CD4-positive, CD25-positive, alpha-beta regulatory T cell (primary cell): ENCODE measurements at regions not wholly inside any gene's neighbourhood (a gene's known extent, or its start where the extent isn't known, plus 50 kb on each side); places are given as distances from the start of the nearest gene placed in this dataset.

Experiments
- ATAC-seq, 2 donors: fragments of 150-1000 bp; cut with Tn5 transposase; one replicate each; pipeline ENCODE4 v1.10.0; 2021; ENCODE audit warnings: low read depth in 2 of 2, moderate number of reproducible peaks in 2 of 2, moderate library complexity in 1 of 2
- DNase-seq, 3 donors: peaks; one replicate each; pipeline versions ENCODE4 v3.0.0 to v3.0.0-alpha.2; 2012 to 2022; ENCODE audit warnings: mixed read lengths in 1 of 3
- H3K27ac ChIP-seq: one replicate; pipeline ENCODE4 v1.7.0; 2013; ENCODE audit warnings: mild to moderate bottlenecking, low read length; ENCODE audit not compliant: insufficient read depth, poor library complexity, severe bottlenecking
- H3K27me3 ChIP-seq: one replicate; pipeline ENCODE4 v1.7.0; 2013; ENCODE audit warnings: low read length; ENCODE audit not compliant: control insufficient read depth, insufficient read depth
- H3K36me3 ChIP-seq: one replicate; pipeline ENCODE4 v1.7.0; 2013; ENCODE audit warnings: mild to moderate bottlenecking, low read length, moderate library complexity; ENCODE audit not compliant: control insufficient read depth, insufficient read depth
- H3K4me1 ChIP-seq: 2 replicates; pipeline ENCODE4 v1.7.0; 2013; ENCODE audit warnings: mild to moderate bottlenecking, low read length; ENCODE audit not compliant: insufficient read depth, control insufficient read depth, poor library complexity, severe bottlenecking
- H3K4me3 ChIP-seq: one replicate; pipeline ENCODE4 v1.7.0; 2013; ENCODE audit warnings: low read depth, mild to moderate bottlenecking, low read length, moderate library complexity
- H3K9me3 ChIP-seq, 2 experiments: 1 replicate in 1 of 2; 2 replicates in 1 of 2; pipeline ENCODE4 v1.7.0; 2013; ENCODE audit warnings: low read length in 2 of 2, mild to moderate bottlenecking in 1 of 2, moderate library complexity in 1 of 2; ENCODE audit not compliant: control insufficient read depth in 2 of 2
- H3K27ac Mint-ChIP-seq, 3 donors: one replicate each; pipeline ENCODE4 v1.8.0; 2020 to 2022; ENCODE audit warnings: mild to moderate bottlenecking in 3 of 3, mixed read lengths in 3 of 3, moderate library complexity in 2 of 3
- H3K27me3 Mint-ChIP-seq: one replicate; pipeline ENCODE4 v1.8.0; 2022; ENCODE audit warnings: mild to moderate bottlenecking, mixed read lengths
- H3K36me3 Mint-ChIP-seq: one replicate; pipeline ENCODE4 v1.8.0; 2020; ENCODE audit warnings: mixed read lengths
- H3K4me1 Mint-ChIP-seq, 4 donors: one replicate each; pipeline ENCODE4 v1.8.0; 2020 to 2022; ENCODE audit warnings: mixed read lengths in 4 of 4, mild to moderate bottlenecking in 1 of 4
- H3K4me3 Mint-ChIP-seq, 4 donors: one replicate each; pipeline ENCODE4 v1.8.0; 2020 to 2022; ENCODE audit warnings: mild to moderate bottlenecking in 4 of 4, mixed read lengths in 4 of 4, moderate library complexity in 3 of 4
- H3K9me3 Mint-ChIP-seq, 7 donors: one replicate each; pipeline ENCODE4 v1.8.0; 2020 to 2022; ENCODE audit warnings: mixed read lengths in 7 of 7, mild to moderate bottlenecking in 3 of 7, moderate library complexity in 2 of 7

DNA sequence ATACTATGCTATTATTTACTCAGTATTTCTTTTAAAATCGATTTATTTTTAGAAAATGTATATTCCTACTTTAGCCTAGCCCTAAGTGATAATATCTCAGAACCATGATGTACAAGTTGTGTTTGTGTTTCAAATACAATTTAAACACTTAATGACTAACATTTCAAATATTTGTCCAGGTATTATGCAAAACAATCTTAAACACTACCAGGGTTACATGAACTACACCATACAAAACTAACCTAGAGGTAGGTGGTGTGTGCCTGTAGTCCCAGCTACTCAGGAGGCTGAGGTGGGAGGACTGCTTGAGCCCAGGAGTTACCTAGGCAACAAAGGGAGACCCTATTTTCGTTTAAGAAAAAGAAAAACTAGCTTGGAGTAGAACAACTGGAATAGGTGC is 83.0 kb upstream of the TMEM33 start:
- Mint-ChIP-seq H3K36me3 (no peaks in the 10 kb centered on the region), H3K9me3 (peaks cover 0 to 2% (median 0%) of the 10 kb centered on the region in 7 donors), H3K4me3 (no peak overlapping the region), H3K27me3 (peaks cover 27% of the 10 kb centered on the region), H3K27ac (no peak overlapping the region), H3K4me1 (no peaks in the 10 kb centered on the region)
- H3K27me3 ChIP-seq: peaks cover 5% of the 10 kb centered on the region
- no peaks in the 10 kb centered on the region for H3K9me3 ChIP-seq
- DNase-seq (no peak), ATAC-seq (no peak)
- H3K4me1 ChIP-seq: no peaks in the 10 kb centered on the region
- no peak overlapping the region for H3K4me3 ChIP-seq
- no peaks in the 10 kb centered on the region for H3K36me3 ChIP-seq
- H3K27ac ChIP-seq: no peak overlapping the region

DNA sequence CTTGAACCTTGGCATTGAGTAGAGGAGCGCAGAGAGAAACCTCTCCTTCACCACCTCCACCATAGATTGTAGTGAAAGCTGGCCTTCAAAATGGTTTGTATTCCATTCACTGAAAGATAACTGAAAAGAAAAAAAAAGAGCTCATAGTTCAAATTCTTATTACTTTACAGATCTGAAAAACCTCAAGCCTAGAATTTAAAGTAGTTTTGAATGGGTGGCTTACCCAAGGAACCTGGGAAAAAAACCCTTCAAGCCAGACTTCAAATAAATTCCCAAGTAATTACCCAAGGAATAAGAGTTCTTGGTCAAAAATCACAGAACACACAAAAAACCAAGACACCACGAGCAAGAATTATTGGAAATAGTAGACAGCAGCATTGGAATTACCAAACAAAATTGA is 83.6 kb upstream of the TMEM33 start:
- H3K27me3 Mint-ChIP-seq: peaks cover 27% of the 10 kb centered on the region
- H3K27ac Mint-ChIP-seq: no peak overlapping the region

DNA sequence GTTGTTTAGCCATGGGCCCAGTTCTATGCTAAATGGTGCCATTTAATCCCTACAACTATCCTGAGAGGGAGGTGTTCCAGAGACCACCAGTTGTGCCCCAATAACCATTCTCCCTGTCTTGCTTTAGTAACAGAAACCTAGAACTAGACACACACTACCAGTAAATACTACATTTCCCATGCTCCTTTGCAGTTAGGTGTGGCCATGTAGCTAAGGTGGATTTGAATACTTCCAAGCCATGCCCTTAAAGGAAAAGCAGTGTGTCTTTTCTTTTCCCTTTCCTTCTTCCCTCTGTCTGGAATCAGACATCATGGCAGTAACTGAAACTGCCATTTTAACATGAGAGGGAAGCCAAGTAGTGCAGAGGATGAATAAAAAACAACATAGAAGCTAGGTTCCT is 90.9 kb upstream of the TMEM33 start:
- Mint-ChIP-seq H3K27me3 (peaks cover 10% of the 10 kb centered on the region), H3K4me3 (no peak overlapping the region), H3K4me1 (peaks cover 0 to 5% (median 4%) of the 10 kb centered on the region in 4 donors), H3K36me3 (no peaks in the 10 kb centered on the region), H3K27ac (no peak overlapping the region), H3K9me3 (peaks cover 0 to 5% (median 4%) of the 10 kb centered on the region in 7 donors)
- ATAC-seq (no peak), DNase-seq (no peak)
- Histone ChIP-seq H3K9me3 (no peaks in the 10 kb centered on the region), H3K4me3 (no peak overlapping the region), H3K27me3 (no peaks in the 10 kb centered on the region), H3K27ac (no peak overlapping the region), H3K4me1 (no peaks in the 10 kb centered on the region), H3K36me3 (no peaks in the 10 kb centered on the region)

More for the DNA sequence above, 83.6 kb upstream of the TMEM33 start:
- H3K4me1 Mint-ChIP-seq: no peaks in the 10 kb centered on the region
- Histone ChIP-seq H3K27ac (no peak overlapping the region), H3K27me3 (peaks cover 5% of the 10 kb centered on the region), H3K9me3 (no peaks in the 10 kb centered on the region), H3K4me3 (no peak overlapping the region), H3K36me3 (no peaks in the 10 kb centered on the region), H3K4me1 (no peaks in the 10 kb centered on the region)
- no peak overlapping the region for H3K4me3 Mint-ChIP-seq
- ATAC-seq (no peak), DNase-seq (no peak)
- H3K36me3 Mint-ChIP-seq: no peaks in the 10 kb centered on the region
- H3K9me3 Mint-ChIP-seq: peaks cover 0 to 2% (median 0%) of the 10 kb centered on the region in 7 donors

DNA sequence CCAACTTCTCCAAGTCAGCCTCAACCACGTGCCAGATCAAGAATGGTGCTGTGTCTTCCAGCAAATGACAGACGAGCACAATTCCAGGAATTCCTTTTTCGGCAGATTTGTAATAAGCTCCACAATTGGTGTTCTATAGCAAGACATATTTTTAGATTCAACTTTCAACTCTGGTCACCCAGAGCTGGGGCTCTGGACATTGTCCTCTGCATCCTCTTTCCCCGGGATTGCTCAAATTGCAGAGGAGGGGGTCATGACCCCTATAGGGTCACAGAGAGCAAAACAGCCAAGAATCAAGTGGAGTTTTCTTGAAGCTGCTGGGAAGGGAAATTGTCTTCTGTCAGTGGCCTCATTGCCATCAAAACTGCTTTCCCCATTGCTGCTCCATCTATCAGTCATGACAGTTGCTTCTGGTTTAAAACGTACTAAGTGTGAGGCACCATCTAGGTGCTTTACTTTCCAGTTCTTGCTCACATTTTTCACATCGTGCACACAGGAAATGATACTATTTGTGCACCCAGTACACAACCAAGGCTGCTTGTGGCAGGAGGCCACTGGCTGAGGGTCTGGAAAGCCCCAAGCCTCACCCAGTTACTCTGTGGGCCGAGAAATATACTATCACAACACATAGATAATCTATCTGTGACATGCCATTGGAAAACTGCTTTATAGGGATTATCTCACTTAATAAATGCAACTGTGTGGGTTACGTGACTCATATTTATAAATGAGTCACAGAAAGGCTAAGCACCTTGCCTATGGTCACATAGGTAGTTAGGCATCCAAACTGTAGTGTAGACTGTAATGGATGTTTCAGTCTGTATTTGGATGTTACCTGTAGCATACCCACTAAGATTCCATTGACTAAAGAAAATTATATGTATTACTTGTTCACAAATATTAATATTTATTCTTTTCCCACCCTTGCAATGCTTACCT is 91.7 kb upstream of the PHOX2B start:
- Histone ChIP-seq H3K27me3 (no peaks in the 10 kb centered on the region), H3K27ac (no peak overlapping the region), H3K4me3 (no peak overlapping the region), H3K9me3 (no peaks in the 10 kb centered on the region), H3K4me1 (no peaks in the 10 kb centered on the region), H3K36me3 (no peaks in the 10 kb centered on the region)
- Mint-ChIP-seq H3K9me3 (peaks cover 1 to 7% (median 4%) of the 10 kb centered on the region in 7 donors), H3K4me3 (no peak overlapping the region), H3K27ac (no peak overlapping the region), H3K27me3 (peaks cover 9% of the 10 kb centered on the region), H3K36me3 (no peaks in the 10 kb centered on the region), H3K4me1 (peaks cover 0 to 5% (median 4%) of the 10 kb centered on the region in 4 donors)
- DNase-seq (peak in 1 of 3 donors; percentile 12), ATAC-seq (no peak)

DNA sequence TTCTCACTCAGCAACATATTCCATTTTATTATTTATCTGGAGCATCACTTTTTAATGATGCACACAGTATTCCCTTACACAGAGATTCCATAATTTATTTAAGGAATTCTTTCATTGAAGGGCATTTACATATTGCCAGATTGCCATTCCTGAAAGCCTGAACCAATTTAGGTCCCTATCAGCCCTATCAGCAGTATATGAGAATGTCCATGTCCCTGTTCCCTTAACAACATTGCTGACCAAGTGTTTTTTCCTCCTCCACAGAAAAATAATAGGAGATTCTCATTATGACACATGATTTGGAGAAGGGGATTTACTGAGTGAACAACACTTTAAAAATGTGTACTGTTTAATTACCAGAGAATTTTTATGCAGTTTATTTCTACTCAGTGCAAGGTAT is 90.1 kb upstream of the PHOX2B start:
- DNase-seq (no peak), ATAC-seq (no peak)
- peaks cover 0 to 5% (median 4%) of the 10 kb centered on the region in 4 donors for H3K4me1 Mint-ChIP-seq
- H3K4me3 Mint-ChIP-seq: no peak overlapping the region
- H3K27ac Mint-ChIP-seq: no peak overlapping the region
- H3K36me3 Mint-ChIP-seq: no peaks in the 10 kb centered on the region
- Histone ChIP-seq H3K4me3 (no peak overlapping the region), H3K27ac (no peak overlapping the region), H3K9me3 (no peaks in the 10 kb centered on the region), H3K36me3 (no peaks in the 10 kb centered on the region), H3K27me3 (no peaks in the 10 kb centered on the region), H3K4me1 (no peaks in the 10 kb centered on the region)
- H3K27me3 Mint-ChIP-seq: peaks cover 9% of the 10 kb centered on the region
- peaks cover under 1 to 3% (median 1%) of the 10 kb centered on the region in 7 donors for H3K9me3 Mint-ChIP-seq

DNA sequence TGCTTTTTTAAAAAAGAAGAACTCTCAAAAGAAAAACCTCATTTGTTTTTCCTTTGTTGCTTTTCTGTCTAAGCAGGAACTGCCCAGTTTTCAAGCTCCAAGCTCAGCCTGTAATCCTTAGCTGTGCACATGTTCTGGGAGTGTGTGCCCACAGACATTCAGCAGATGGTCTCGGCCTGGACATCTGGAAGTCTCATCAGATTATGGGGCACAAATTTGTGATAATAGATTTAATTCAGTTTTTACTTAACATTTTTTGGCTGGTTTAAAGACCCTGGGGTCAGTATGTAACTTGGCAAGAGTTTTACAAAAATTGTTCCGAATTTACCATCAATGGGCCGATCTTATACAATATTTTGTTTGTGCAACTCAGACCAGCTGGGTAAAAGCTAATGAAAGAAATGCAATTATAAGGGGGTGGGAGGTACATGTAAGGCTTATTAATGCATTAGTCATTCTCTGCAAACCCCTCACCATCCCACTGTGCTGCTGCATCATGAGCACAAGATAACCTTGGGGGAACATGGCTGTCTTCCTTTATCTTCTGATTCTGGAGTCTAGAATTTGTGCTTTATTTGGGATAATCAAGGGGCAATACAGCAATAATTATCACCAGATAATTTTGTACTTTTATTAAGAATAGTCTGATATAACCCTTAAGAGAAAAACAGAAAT is 86.9 kb upstream of the PHOX2B start:
- Mint-ChIP-seq H3K27me3 (peaks cover 4% of the 10 kb centered on the region), H3K27ac (no peak overlapping the region), H3K4me3 (no peak overlapping the region), H3K9me3 (peaks cover 0 to 3% (median 1%) of the 10 kb centered on the region in 7 donors), H3K36me3 (no peaks in the 10 kb centered on the region), H3K4me1 (peaks cover 0 to 5% (median 4%) of the 10 kb centered on the region in 4 donors)
- Histone ChIP-seq H3K4me3 (no peak overlapping the region), H3K27me3 (no peaks in the 10 kb centered on the region), H3K27ac (no peak overlapping the region), H3K9me3 (no peaks in the 10 kb centered on the region), H3K4me1 (no peaks in the 10 kb centered on the region), H3K36me3 (no peaks in the 10 kb centered on the region)
- no peak for ATAC-seq
- no peak for DNase-seq

DNA sequence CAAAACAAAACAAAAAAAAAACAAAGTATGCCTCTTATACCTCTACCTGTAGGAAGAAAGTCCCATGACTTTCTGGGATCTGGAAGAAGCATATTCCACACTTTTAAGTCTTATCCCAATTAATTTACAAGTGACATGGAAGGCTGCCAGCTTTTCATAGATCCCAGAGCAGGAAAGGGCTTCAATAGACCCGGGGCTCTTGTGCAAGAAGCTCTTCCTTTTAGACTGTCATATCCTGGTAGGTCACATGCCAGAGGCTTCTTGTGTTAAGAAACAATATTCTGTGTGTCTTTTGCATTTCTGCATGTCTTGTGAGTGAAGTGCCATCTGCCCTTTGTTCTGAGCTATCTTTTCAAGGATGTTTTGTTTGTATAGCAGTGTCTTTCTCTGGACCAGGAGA is 84.4 kb upstream of the PHOX2B start:
- no peak overlapping the region for H3K27ac ChIP-seq
- no peaks in the 10 kb centered on the region for H3K27me3 ChIP-seq
- Mint-ChIP-seq H3K27me3 (no peaks in the 10 kb centered on the region), H3K36me3 (no peaks in the 10 kb centered on the region), H3K27ac (no peak overlapping the region), H3K4me1 (no peaks in the 10 kb centered on the region), H3K9me3 (peaks cover 0 to 4% (median 1%) of the 10 kb centered on the region in 7 donors), H3K4me3 (no peak overlapping the region)
- no peaks in the 10 kb centered on the region for H3K4me1 ChIP-seq
- DNase-seq: no peak
- no peak for ATAC-seq
- no peaks in the 10 kb centered on the region for H3K9me3 ChIP-seq
- no peaks in the 10 kb centered on the region for H3K36me3 ChIP-seq
- H3K4me3 ChIP-seq: no peak overlapping the region
